Uterus (tissue), 3 donors: ENCODE measurements at regions not wholly inside any gene's neighbourhood (a gene's known extent, or its start where the extent isn't known, plus 50 kb on each side); places are given as distances from the start of the nearest gene placed in this dataset.
"Not testable (repeated sequence)": the region's sequence is repeated elsewhere in the genome, so short reads cannot be mapped to it uniquely, and the experiment has no call there.

Experiments
- DNase-seq, 2 donors: peaks; one replicate each; pipeline ENCODE4 v3.0.0-alpha.2; 2019 to 2020
- H3K27ac ChIP-seq, 2 donors: fragments of 200-600 bp; sonication (generic); 1 replicate in 1 of 2; 2 replicates in 1 of 2; pipeline ENCODE4 v1.5.1; 2016 to 2018
- H3K27me3 ChIP-seq, 2 donors: fragments of 200-600 bp; sonication (generic); one replicate each; pipeline ENCODE4 v1.5.1; 2018 to 2019; ENCODE audit warnings: control low read depth in 1 of 2
- H3K36me3 ChIP-seq, 2 donors: fragments of 200-600 bp; sonication (generic); one replicate each; pipeline ENCODE4 v1.5.1; 2019; ENCODE audit warnings: control low read depth in 1 of 2
- H3K4me1 ChIP-seq, 2 donors: fragments of 200-600 bp; sonication (generic); one replicate each; pipeline ENCODE4 v1.5.1; 2018 to 2019; ENCODE audit warnings: control low read depth in 1 of 2
- H3K4me3 ChIP-seq, 2 donors: fragments of 200-600 bp; sonication (generic); 1 replicate in 1 of 2; 2 replicates in 1 of 2; pipeline ENCODE4 v1.5.1; 2018 to 2019; ENCODE audit warnings: mild to moderate bottlenecking in 1 of 2
- H3K9me3 ChIP-seq, 2 donors: fragments of 200-600 bp; sonication (generic); one replicate each; pipeline ENCODE4 v1.5.1; 2019; ENCODE audit warnings: control low read depth in 1 of 2
- CTCF ChIP-seq, 4 experiments: fragments of 200-600 bp in 2 of 4; fragments of 450-650 bp in 2 of 4; sonication (generic) in 2 of 4; IDR thresholded peaks; one replicate each; pipeline ENCODE4 v1.5.1; 2016 to 2019; ENCODE audit warnings: antibody characterized with exemption in 4 of 4, mild to moderate bottlenecking in 2 of 4, moderate library complexity in 1 of 4
- POLR2A ChIP-seq, 2 donors: fragments of 450-650 bp; IDR thresholded peaks; one replicate each; pipeline ENCODE4 v1.6.1; 2016; ENCODE audit warnings: antibody characterized with exemption in 2 of 2, mild to moderate bottlenecking in 1 of 2, moderate library complexity in 1 of 2
- intact Hi-C: fragments of 100-400 bp; cut with DNase I; formaldehyde crosslinking; loops from one replicate; pipeline ENCODE4 v1.15.1; 2023; ENCODE audit warnings: low total_unique reads
- donor health status: DM: yes; HTN: yes; CAD: no.

- DNase-seq = no peak
- Histone ChIP-seq H3K9me3 (no peaks in the 10 kb centered on the region), H3K36me3 (no peaks in the 10 kb centered on the region), H3K4me3 (no peak overlapping the region), H3K27me3 (no peaks in the 10 kb centered on the region), H3K27ac (no peak overlapping the region), H3K4me1 (no peaks in the 10 kb centered on the region)
- TF ChIP-seq CTCF (IDR thresholded peaks at IDR 0.05) (no peak), POLR2A (IDR thresholded peaks at IDR 0.05) (no peak)
- intact Hi-C loops = no loop called here
Measured at GRCh38 chr9:31587146-31587545, 797.3 kb upstream of the ACO1 start.

- no peak overlapping the region for H3K27ac ChIP-seq
- H3K9me3 ChIP-seq = no peaks in the 10 kb centered on the region
- DNase-seq = no peak
- intact Hi-C loops = no loop called here
- H3K4me3 ChIP-seq = no peak overlapping the region
- H3K27me3 ChIP-seq = no peaks in the 10 kb centered on the region
- no peaks in the 10 kb centered on the region for H3K4me1 ChIP-seq
- no peak for TF ChIP-seq CTCF (IDR thresholded peaks at IDR 0.05)
- H3K36me3 ChIP-seq = no peaks in the 10 kb centered on the region
Measured at GRCh38 chr9:31588006-31588405, 796.4 kb upstream of the ACO1 start.

- no peak for DNase-seq
- intact Hi-C loops = no loop called here
- no peaks in the 10 kb centered on the region for H3K9me3 ChIP-seq
- H3K27me3 ChIP-seq = no peaks in the 10 kb centered on the region
- no peaks in the 10 kb centered on the region for H3K4me1 ChIP-seq
- H3K27ac ChIP-seq = no peak overlapping the region
- H3K36me3 ChIP-seq = no peaks in the 10 kb centered on the region
- no peak overlapping the region for H3K4me3 ChIP-seq
- no peak for TF ChIP-seq CTCF (IDR thresholded peaks at IDR 0.05)
- TF ChIP-seq POLR2A (IDR thresholded peaks at IDR 0.05) = no peak
Measured at GRCh38 chr9:31588756-31589155, 795.7 kb upstream of the ACO1 start.

- no peaks in the 10 kb centered on the region for H3K4me1 ChIP-seq
- intact Hi-C loops = no loop called here
- TF ChIP-seq CTCF (IDR thresholded peaks at IDR 0.05) (no peak), POLR2A (IDR thresholded peaks at IDR 0.05) (no peak)
- H3K27ac ChIP-seq = no peak overlapping the region
- H3K27me3 ChIP-seq = no peaks in the 10 kb centered on the region
- no peaks in the 10 kb centered on the region for H3K9me3 ChIP-seq
- H3K36me3 ChIP-seq = no peaks in the 10 kb centered on the region
- H3K4me3 ChIP-seq = no peak overlapping the region
- no peak for DNase-seq
Measured at GRCh38 chr9:31590091-31590490, 794.4 kb upstream of the ACO1 start.

GRCh38 chr9:31597086-31597485, 787.4 kb upstream of the ACO1 start:
- H3K27ac ChIP-seq, H3K4me1 ChIP-seq, H3K27me3 ChIP-seq, H3K4me3 ChIP-seq, DNase-seq, H3K9me3 ChIP-seq, intact Hi-C loops, H3K36me3 ChIP-seq: not testable (repeated sequence)

- DNase-seq = no peak
- no peaks in the 10 kb centered on the region for H3K4me1 ChIP-seq
- H3K36me3 ChIP-seq = no peaks in the 10 kb centered on the region
- TF ChIP-seq POLR2A (IDR thresholded peaks at IDR 0.05) (no peak), CTCF (IDR thresholded peaks at IDR 0.05) (no peak)
- no peak overlapping the region for H3K4me3 ChIP-seq
- no peak overlapping the region for H3K27ac ChIP-seq
- no peaks in the 10 kb centered on the region for H3K9me3 ChIP-seq
- no peaks in the 10 kb centered on the region for H3K27me3 ChIP-seq
- intact Hi-C loops = no loop called here
Measured at GRCh38 chr9:31597977-31598376, 786.5 kb upstream of the ACO1 start.
